Non-pigmented ciliary epithelial cell (primary cell): ENCODE measurements at regions not wholly inside any gene's neighbourhood (a gene's known extent, or its start where the extent isn't known, plus 50 kb on each side); places are given as distances from the start of the nearest gene placed in this dataset.

Source experiments
- DNase-seq: peaks from one replicate; pipeline ENCODE4 v3.0.0-alpha.2; 2010; ENCODE audit warnings: low read depth

DNA sequence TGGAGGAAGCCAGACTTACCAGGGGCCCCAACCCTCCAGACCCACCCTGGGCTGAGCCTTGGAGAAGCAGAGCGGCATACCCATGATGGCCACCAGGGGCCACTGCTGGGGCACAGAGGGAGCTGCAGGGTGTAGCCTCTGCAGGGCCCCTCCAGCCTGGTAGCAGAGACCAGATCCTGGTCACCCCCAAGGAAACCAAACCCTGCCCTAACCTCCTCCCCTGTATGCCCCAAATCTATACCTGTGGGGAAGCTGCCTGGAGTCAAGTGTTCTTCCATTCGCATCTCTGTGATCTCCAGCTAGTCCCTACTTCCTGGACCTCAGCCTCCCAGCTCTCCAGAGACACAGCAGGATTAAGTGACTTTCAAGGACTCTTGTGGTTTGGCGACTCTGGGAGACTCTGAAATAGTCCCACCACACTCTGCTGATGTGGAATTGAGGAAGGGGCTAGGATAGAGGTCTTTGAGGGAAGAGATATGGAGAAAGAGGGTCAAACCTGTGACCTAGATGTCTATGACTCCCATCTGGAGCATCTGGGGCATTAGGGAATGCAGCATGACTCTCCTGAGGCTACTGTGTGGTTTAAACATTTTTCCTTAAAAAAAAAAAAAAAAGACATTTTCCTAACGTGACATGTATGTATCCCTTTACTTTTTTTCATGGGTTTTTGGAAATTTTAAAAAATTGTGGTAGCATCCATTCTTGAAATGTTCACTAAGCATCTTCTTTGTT lies 119.2 kb upstream of the IPO9 start:
- no peak for DNase-seq

GRCh38 chr1:201710632-201711597 lies 118.0 kb upstream of the IPO9 start:
- DNase-seq, result no peak

- no peak for DNase-seq
Measured at GRCh38 chr1:201711811-201712210, 117.1 kb upstream of the IPO9 start.

DNA sequence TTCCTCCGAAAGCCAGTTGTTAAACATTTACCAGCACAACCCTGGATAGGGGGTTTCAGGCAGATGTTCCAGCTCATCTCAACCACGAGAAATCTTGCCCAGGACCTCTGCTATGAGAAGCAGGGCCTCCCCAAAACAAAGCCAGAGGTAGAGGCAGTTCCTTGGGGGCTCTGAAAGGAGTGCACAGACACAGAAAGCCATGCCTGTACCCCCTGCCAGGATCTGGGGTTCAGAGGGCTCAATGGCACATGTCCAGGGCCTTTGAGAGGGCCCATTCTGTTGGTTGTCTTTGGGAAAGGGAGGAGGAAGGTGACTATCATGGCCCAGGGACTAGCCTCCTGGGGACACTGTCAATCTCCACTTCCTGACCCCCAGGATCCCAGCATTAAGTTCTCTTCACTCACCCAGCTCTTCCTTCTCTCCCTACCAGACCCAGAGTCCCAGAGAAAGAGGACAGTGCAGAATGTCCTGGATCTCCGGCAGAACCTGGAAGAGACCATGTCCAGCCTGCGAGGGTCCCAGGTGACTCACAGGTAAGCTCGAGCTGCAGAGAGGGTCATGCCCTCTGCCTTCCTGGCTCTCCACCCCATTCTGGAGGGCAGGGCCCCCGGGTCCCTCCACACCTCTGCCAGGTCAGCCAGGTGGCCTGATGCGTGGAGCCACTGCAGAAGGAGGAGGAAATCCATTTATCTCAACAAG lies 116.4 kb upstream of the IPO9 start:
- DNase-seq, result no peak

- DNase-seq, result peak; percentile 98
Measured at GRCh38 chr1:201713086-201713810, 115.7 kb upstream of the IPO9 start.

DNA sequence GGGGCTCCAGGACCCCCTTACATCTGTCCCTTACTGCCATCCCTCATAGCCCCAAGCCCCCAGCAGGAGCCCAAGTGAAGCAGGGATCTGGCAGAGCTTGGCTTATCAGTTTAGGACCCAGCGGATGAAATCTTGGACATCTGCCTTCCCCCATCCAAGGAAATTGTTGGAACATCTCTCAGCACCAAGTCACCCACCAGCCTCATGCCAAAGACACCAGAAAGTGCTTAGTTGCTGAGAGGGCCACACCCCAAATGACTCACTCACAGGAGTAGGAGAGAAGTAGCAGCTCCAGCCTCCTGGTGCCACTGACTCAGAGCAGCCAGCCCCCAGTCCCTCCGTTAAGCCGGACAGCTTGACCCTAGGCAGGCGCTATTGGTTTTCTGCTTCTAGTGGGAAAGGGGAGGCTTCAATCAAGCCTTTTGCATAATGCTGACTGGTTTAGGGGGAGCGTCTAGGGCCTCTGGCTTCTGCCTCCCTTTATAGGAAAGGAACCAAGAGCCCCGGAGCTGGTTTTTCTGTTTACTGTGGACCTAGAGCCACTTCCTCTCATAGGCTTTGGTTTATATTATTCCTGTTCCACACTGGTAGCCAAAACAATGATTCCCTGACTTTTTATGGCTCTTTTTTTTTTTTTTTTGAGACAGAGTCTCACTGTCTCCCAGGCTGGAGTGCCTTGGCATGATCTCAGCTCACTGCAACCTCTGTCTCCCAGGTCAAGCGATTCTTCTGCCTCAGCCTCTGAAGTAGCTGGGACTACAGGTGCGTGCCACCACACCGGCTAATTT lies 114.2 kb upstream of the IPO9 start:
- DNase-seq, result peak; percentile 99

- no peak for DNase-seq
Measured at GRCh38 chr1:201715351-201715750, 113.6 kb upstream of the IPO9 start.

DNA sequence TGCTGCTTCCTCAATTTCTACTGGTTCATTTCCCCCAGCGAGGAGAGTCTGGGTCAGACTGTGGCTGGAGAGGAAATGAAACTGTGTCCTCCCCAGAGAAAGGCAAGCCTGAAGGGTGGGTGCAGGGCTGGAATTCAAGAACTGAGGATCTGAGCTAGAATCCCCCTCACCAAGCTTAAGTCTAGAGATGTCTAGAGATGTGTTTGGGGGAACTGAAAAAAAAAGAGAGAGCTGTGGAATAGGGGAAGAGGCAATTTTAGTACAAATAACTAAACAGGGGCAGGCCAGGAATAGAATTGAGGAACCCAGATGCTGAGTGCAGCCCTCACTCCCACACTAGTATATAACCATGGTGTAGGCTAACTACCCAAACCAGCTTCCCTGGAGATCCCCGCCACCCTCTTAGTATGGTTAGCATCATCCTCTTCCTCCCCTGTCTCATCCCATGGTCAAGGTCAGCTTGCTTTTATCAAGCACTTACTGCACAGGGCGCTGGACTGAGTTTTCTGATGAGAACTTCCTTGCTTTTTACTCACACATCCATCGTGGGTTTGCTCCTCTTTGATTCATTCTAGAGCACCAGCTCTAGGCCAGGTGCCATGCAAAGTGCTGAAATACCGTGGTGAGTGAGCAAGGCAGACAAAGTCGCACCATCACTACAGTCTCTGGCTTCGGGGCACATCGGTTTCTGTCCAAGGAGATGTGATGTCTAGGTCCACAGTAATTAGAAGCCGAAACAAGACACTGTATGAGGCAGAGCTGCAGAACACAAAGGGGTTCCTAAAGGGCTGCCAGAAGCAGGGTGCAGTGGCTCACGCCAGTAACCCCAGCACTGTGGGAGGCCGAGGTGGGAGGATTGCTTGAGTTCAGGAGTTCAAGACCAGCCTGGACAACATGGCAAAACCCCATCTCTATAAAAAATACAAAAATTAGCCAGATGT lies 112.9 kb upstream of the IPO9 start:
- no peak for DNase-seq

DNA sequence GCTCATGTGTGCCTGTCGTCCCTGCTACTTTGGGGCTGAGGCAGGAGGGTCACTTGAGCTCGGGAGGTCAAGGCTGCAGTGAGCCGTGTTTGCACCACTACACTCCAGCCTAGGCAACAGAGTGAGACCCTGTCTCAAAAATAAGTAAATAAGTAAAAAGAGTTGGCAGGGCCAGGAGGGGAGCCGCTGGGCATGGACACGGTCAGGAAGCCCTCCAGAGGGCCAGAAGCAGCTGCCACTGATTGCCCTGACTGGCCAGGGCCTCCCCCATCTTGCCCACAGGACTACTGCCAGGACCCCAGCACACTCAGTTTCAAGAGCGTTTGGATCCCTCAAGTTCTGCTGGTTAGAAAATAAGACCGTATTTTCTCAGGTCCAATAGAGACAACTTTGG lies 112.2 kb upstream of the IPO9 start:
- DNase-seq, result no peak

GRCh38 chr1:201717286-201717685 lies 111.7 kb upstream of the IPO9 start:
- DNase-seq, result no peak

GRCh38 chr1:201718346-201719202 lies 110.4 kb upstream of the IPO9 start:
- DNase-seq, result no peak

DNA sequence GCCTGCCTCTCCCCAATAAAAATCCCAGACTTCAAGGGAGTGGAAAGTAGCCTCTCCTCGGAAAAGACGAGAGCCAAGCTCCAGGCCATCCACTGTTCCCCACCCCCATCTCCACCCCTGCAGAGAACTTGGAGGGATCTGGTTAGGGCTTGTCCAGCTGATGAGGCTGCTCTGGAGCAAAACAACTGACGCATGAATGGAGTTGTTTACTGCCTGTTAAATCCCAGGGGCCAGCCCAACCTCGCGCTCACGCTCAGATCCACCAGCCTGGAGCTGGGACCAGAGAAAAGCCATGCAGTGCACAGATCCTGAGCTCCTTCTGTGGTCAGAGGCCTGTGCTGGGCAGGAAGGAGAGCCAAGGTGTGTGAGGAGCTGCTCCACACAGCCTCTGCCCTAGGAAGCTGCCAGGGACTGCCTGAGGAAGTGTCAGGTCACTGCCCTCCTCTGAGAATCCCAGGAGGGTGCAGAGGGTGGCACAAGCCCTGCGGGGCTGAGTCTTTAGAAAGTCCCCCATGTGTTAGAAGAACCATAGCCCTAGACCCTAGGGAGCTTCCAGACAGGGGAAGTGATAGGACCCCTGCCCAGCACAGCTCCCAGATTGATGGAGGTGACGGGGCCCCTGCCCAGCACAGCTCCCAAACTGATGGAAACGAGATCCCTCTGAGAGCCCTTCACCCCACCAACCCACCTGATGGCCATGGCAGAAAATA lies 109.0 kb upstream of the IPO9 start:
- DNase-seq, result no peak

DNA sequence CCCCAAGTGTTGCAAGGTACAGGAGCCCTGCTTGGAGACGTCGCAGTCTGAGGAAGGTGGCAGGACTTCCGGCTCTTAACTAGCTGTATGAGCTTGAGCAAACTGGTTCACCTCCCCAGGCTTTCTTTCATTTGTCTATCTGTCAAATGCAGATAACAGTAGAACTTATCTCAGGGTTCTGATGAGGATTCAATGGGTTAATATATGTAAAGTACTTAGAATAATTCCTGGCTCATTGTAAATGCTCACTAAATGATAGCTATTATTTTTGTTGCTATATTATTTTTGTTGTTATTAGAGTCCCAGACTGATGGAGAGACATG lies 108.5 kb upstream of the IPO9 start:
- DNase-seq, result no peak

- no peak for DNase-seq
Measured at GRCh38 chr1:201721082-201722049, 107.6 kb upstream of the IPO9 start.

GRCh38 chr1:201724039-201724765 lies 104.8 kb upstream of the IPO9 start:
- DNase-seq, result no peak

DNA sequence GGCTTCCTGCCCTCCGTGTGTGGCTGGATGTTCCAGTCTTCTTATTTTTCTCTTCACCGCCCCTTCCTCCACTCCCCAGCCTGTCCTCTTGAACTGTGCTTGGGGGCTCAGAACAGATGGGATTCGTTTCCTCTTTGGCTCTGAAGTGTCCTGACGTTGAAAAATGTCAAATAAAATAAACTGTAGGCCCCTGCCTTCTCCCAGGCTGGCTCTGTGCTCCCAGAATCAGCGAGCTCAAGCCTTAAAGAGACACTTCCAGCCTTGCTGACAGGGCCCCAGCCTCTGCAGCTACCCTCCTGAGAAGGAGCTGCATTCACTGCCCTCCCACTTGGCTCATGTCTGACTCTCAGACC lies 104.2 kb upstream of the IPO9 start:
- no peak for DNase-seq

GRCh38 chr1:201726700-201727099 lies 102.3 kb upstream of the IPO9 start:
- DNase-seq, result no peak
